ENCODE measurements at regions not wholly inside any gene's neighbourhood (a gene's known extent, or its start where the extent isn't known, plus 50 kb on each side); places are given as distances from the start of the nearest gene placed in this dataset.

DNA sequence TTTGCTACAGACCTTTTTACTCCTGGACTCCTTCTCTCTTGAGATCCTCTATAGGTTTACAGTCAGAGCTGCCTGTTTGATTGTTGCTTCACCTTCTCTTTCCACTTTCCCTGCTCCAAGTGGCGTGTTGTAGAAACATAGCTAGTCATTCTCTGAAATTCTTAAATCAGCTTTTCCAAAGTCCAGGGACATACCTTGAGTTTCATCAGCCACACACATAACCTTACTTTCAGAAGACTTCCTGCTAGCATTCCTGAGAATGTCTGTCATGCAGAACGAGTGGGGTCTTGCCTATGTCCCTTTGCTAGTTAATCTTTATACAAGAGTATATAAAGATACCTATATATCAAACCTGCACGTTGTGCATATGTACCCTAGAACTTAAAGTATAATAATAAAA lies 230.3 kb upstream of the ZNF462 start:
- Histone ChIP-seq H3K4me1 (ENCODE audit: control insufficient read depth in 1 of 2, extremely low read depth in 1 of 2, insufficient read depth in 2 of 2, low read length in 2 of 2) (no peaks in the 10 kb centered on the region), H3K4me3 (ENCODE audit: control insufficient read depth in 1 of 2, extremely low read depth in 1 of 2, low read length in 1 of 2) (no peak overlapping the region), H3K27ac (ENCODE audit: low read length) (no peak overlapping the region), H3K9me3 (no peaks in the 10 kb centered on the region), H3K27me3 (replicated peaks in 1 of 2; ENCODE audit: control insufficient read depth in 2 of 2, extremely low read depth in 1 of 2, insufficient read depth in 2 of 2, low read length in 1 of 2) (no peaks in the 10 kb centered on the region), H3K36me3 (ENCODE audit: control insufficient read depth in 2 of 2, extremely low read depth in 1 of 2, insufficient read depth in 1 of 2, low read length in 1 of 2) (no peaks in the 10 kb centered on the region)
- Mint-ChIP-seq H3K4me1 (no peaks in the 10 kb centered on the region), H3K4me3 (no peak overlapping the region), H3K27ac (no peak overlapping the region), H3K27me3 (no peaks in the 10 kb centered on the region), H3K36me3 (no peaks in the 10 kb centered on the region), H3K9me3 (peaks cover 0 to 17% (median 7%) of the 10 kb centered on the region in 3 donors)
- CTCF ChIA-PET, result no interaction called here
- no peak for DNase-seq
- POLR2A ChIA-PET, result no interaction called here
- ATAC-seq (replicated peaks in 1 of 4), result no peak
- 88% methylated on average over 1 of the region's 3 CpGs for WGBS (ENCODE audit: insufficient coverage)

DNA sequence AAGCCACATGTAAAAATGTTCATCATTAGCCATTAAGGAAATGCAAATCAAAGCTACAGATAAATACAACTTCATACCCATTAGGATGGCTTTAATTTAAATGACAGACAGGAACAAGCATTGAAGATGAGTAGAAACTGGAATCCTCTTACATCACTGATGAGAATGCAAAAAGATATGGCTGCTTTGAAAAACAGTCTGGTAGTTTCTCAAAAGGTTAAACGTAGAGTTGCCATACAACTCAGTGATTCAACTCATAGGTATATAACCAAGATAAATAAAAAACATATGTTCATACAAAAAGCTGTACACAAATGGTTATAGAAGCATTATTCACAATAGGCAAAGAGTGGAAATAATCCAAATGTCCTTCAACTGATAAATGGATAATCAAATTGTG lies 228.8 kb upstream of the ZNF462 start:
- no CpG with 5 or more reads among the region's 1 CpG for WGBS (ENCODE audit: insufficient coverage)
- Histone ChIP-seq H3K4me1 (ENCODE audit: control insufficient read depth in 1 of 2, extremely low read depth in 1 of 2, insufficient read depth in 2 of 2, low read length in 2 of 2) (no peaks in the 10 kb centered on the region), H3K27ac (ENCODE audit: low read length) (no peak overlapping the region), H3K9me3 (no peaks in the 10 kb centered on the region), H3K27me3 (replicated peaks in 1 of 2; ENCODE audit: control insufficient read depth in 2 of 2, extremely low read depth in 1 of 2, insufficient read depth in 2 of 2, low read length in 1 of 2) (no peaks in the 10 kb centered on the region), H3K36me3 (ENCODE audit: control insufficient read depth in 2 of 2, extremely low read depth in 1 of 2, insufficient read depth in 1 of 2, low read length in 1 of 2) (no peaks in the 10 kb centered on the region), H3K4me3 (ENCODE audit: control insufficient read depth in 1 of 2, extremely low read depth in 1 of 2, low read length in 1 of 2) (no peak overlapping the region)
- no peak overlapping the region for H3K4me3 Mint-ChIP-seq
- DNase-seq (no peak), ATAC-seq (replicated peaks in 1 of 4) (no peak)
- no peak overlapping the region for H3K27ac Mint-ChIP-seq
- peaks cover 2 to 17% (median 7%) of the 10 kb centered on the region in 3 donors for H3K9me3 Mint-ChIP-seq
- no peaks in the 10 kb centered on the region for H3K4me1 Mint-ChIP-seq
- ChIA-PET POLR2A (no interaction called here), CTCF (interaction anchor here in 1 of 2 donors (0.6 kb wide), 1 partner anchor 117 kb away, joined by 3 read pairs; no protein-coding TSS in a partner anchor)
- H3K36me3 Mint-ChIP-seq, result no peaks in the 10 kb centered on the region
- no peaks in the 10 kb centered on the region for H3K27me3 Mint-ChIP-seq

- DNase-seq, result no peak
- Mint-ChIP-seq H3K36me3 (no peaks in the 10 kb centered on the region), H3K9me3 (peaks cover 2 to 13% (median 7%) of the 10 kb centered on the region in 3 donors), H3K4me3 (no peak overlapping the region), H3K4me1 (no peaks in the 10 kb centered on the region), H3K27ac (no peak overlapping the region), H3K27me3 (no peaks in the 10 kb centered on the region)
- ATAC-seq (replicated peaks in 1 of 4), result no peak
- Histone ChIP-seq H3K4me3 (ENCODE audit: control insufficient read depth in 1 of 2, extremely low read depth in 1 of 2, low read length in 1 of 2) (no peak overlapping the region), H3K27me3 (replicated peaks in 1 of 2; ENCODE audit: control insufficient read depth in 2 of 2, extremely low read depth in 1 of 2, insufficient read depth in 2 of 2, low read length in 1 of 2) (no peaks in the 10 kb centered on the region), H3K36me3 (ENCODE audit: control insufficient read depth in 2 of 2, extremely low read depth in 1 of 2, insufficient read depth in 1 of 2, low read length in 1 of 2) (no peaks in the 10 kb centered on the region), H3K4me1 (ENCODE audit: control insufficient read depth in 1 of 2, extremely low read depth in 1 of 2, insufficient read depth in 2 of 2, low read length in 2 of 2) (no peaks in the 10 kb centered on the region), H3K9me3 (no peaks in the 10 kb centered on the region), H3K27ac (ENCODE audit: low read length) (no peak overlapping the region)
- CTCF ChIA-PET, result interaction anchor here in 1 of 2 donors (0.6 kb wide), 1 partner anchor 117 kb away, joined by 3 read pairs; no protein-coding TSS in a partner anchor
- POLR2A ChIA-PET, result no interaction called here
Measured at GRCh38 chr9:106634641-106635040, 228.3 kb upstream of the ZNF462 start.

GRCh38 chr9:106637486-106637885 lies 225.5 kb upstream of the ZNF462 start:
- POLR2A ChIA-PET, result no interaction called here
- 100% methylated on average over 2 of the region's 4 CpGs for WGBS (ENCODE audit: insufficient coverage)
- H3K27me3 Mint-ChIP-seq, result no peaks in the 10 kb centered on the region

GRCh38 chr9:106639873-106640568 lies 222.9 kb upstream of the ZNF462 start:
- Mint-ChIP-seq H3K27me3 (no peaks in the 10 kb centered on the region), H3K9me3 (peaks cover 3 to 34% (median 8%) of the 10 kb centered on the region in 3 donors), H3K36me3 (no peaks in the 10 kb centered on the region), H3K4me1 (no peaks in the 10 kb centered on the region), H3K4me3 (no peak overlapping the region), H3K27ac (no peak overlapping the region)
- no peak overlapping the region for H3K27ac ChIP-seq (ENCODE audit: low read length)
- no peaks in the 10 kb centered on the region for H3K4me1 ChIP-seq (ENCODE audit: control insufficient read depth in 1 of 2, extremely low read depth in 1 of 2, insufficient read depth in 2 of 2, low read length in 2 of 2)
- ChIA-PET POLR2A (interaction anchor here in 1 of 2 donors (0.7 kb wide), 1 partner anchor 562 kb away, joined by 10 read pairs; no protein-coding TSS in a partner anchor), CTCF (no interaction called here)
- 100% methylated on average over 2 of the region's 4 CpGs for WGBS (ENCODE audit: insufficient coverage)
- H3K9me3 ChIP-seq, result peaks cover 2% of the 10 kb centered on the region
- H3K36me3 ChIP-seq (ENCODE audit: control insufficient read depth in 2 of 2, extremely low read depth in 1 of 2, insufficient read depth in 1 of 2, low read length in 1 of 2), result no peaks in the 10 kb centered on the region
- H3K27me3 ChIP-seq (replicated peaks in 1 of 2; ENCODE audit: control insufficient read depth in 2 of 2, extremely low read depth in 1 of 2, insufficient read depth in 2 of 2, low read length in 1 of 2), result no peaks in the 10 kb centered on the region
- ATAC-seq (replicated peaks in 1 of 4), result no peak
- no peak overlapping the region for H3K4me3 ChIP-seq (ENCODE audit: control insufficient read depth in 1 of 2, extremely low read depth in 1 of 2, low read length in 1 of 2)
- no peak for DNase-seq

More at GRCh38 chr9:106637486-106637885, 225.5 kb upstream of the ZNF462 start:
- H3K4me1 ChIP-seq (ENCODE audit: control insufficient read depth in 1 of 2, extremely low read depth in 1 of 2, insufficient read depth in 2 of 2, low read length in 2 of 2), result no peaks in the 10 kb centered on the region
- H3K4me3 ChIP-seq (ENCODE audit: control insufficient read depth in 1 of 2, extremely low read depth in 1 of 2, low read length in 1 of 2), result no peak overlapping the region
- H3K9me3 ChIP-seq, result no peaks in the 10 kb centered on the region
- H3K9me3 Mint-ChIP-seq, result peaks cover 3 to 11% (median 3%) of the 10 kb centered on the region in 3 donors
- DNase-seq, result no peak
- CTCF ChIA-PET, result no interaction called here
- H3K4me1 Mint-ChIP-seq, result no peaks in the 10 kb centered on the region
- H3K36me3 Mint-ChIP-seq, result no peaks in the 10 kb centered on the region
- H3K36me3 ChIP-seq (ENCODE audit: control insufficient read depth in 2 of 2, extremely low read depth in 1 of 2, insufficient read depth in 1 of 2, low read length in 1 of 2), result no peaks in the 10 kb centered on the region
- H3K27ac Mint-ChIP-seq, result no peak overlapping the region
- no peak overlapping the region for H3K27ac ChIP-seq (ENCODE audit: low read length)
- H3K27me3 ChIP-seq (replicated peaks in 1 of 2; ENCODE audit: control insufficient read depth in 2 of 2, extremely low read depth in 1 of 2, insufficient read depth in 2 of 2, low read length in 1 of 2), result no peaks in the 10 kb centered on the region
- no peak for ATAC-seq (replicated peaks in 1 of 4)
- no peak overlapping the region for H3K4me3 Mint-ChIP-seq

- peaks cover 2% of the 10 kb centered on the region for H3K9me3 ChIP-seq
- POLR2A ChIA-PET, result no interaction called here
- H3K4me1 ChIP-seq (ENCODE audit: control insufficient read depth in 1 of 2, extremely low read depth in 1 of 2, insufficient read depth in 2 of 2, low read length in 2 of 2), result no peaks in the 10 kb centered on the region
- H3K36me3 ChIP-seq (ENCODE audit: control insufficient read depth in 2 of 2, extremely low read depth in 1 of 2, insufficient read depth in 1 of 2, low read length in 1 of 2), result no peaks in the 10 kb centered on the region
- no peak overlapping the region for H3K27ac ChIP-seq (ENCODE audit: low read length)
- Mint-ChIP-seq H3K36me3 (no peaks in the 10 kb centered on the region), H3K4me3 (no peak overlapping the region), H3K27ac (no peak overlapping the region), H3K9me3 (peaks cover 8 to 37% (median 8%) of the 10 kb centered on the region in 3 donors), H3K4me1 (no peaks in the 10 kb centered on the region), H3K27me3 (no peaks in the 10 kb centered on the region)
- WGBS (ENCODE audit: insufficient coverage), result no CpG with 5 or more reads among the region's 3 CpGs
- no peak overlapping the region for H3K4me3 ChIP-seq (ENCODE audit: control insufficient read depth in 1 of 2, extremely low read depth in 1 of 2, low read length in 1 of 2)
- CTCF ChIA-PET, result no interaction called here
- DNase-seq (no peak), ATAC-seq (replicated peaks in 1 of 4) (no peak)
- H3K27me3 ChIP-seq (replicated peaks in 1 of 2; ENCODE audit: control insufficient read depth in 2 of 2, extremely low read depth in 1 of 2, insufficient read depth in 2 of 2, low read length in 1 of 2), result no peaks in the 10 kb centered on the region
Measured at GRCh38 chr9:106643211-106643930, 219.6 kb upstream of the ZNF462 start.

Data from T-cell (primary cell).